ENCODE measurements at regions not wholly inside any gene's neighbourhood (a gene's known extent, or its start where the extent isn't known, plus 50 kb on each side); places are given as distances from the start of the nearest gene placed in this dataset.

DNA sequence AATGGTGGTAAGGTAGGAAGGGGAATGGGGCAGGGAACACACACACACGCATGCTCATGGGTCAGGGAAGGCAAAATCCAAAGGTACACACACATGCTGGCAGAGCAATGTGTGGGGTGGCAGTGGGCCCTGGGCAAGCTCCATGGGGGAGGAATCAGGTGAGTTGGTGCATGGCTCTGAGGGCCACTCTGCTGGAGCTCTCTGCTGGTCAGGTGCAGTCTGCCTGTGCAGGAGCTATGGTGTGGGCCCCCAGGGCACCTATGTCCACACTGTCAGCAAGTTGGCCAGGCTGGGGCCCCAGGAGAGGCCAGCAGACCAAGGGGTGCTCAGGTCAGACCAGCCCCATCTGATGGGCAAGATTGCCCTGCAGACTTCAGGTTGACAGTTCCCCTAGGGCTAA, 90.1 kb upstream of the GAP43 start:
- Histone ChIP-seq H3K36me3 (ENCODE audit: control insufficient read depth, insufficient read depth, low read length) (no peaks in the 10 kb centered on the region), H3K4me3 (replicated peaks in 1 of 4; ENCODE audit: control extremely low read depth in 1 of 4, insufficient read depth in 1 of 4, low read depth in 3 of 4, low read length in 4 of 4) (no peak overlapping the region), H3K4me2 (ENCODE audit: extremely low read depth, insufficient read depth, low read length) (no peak overlapping the region), H3K9me3 (ENCODE audit: control insufficient read depth, insufficient read depth, low read depth, low read length) (no peaks in the 10 kb centered on the region), H2AFZ (ENCODE audit: low read length) (no peak overlapping the region), H4K20me1 (ENCODE audit: control insufficient read depth, extremely low read depth, insufficient read depth, low read length) (no peaks in the 10 kb centered on the region), H3K9ac (ENCODE audit: insufficient read depth, low read length) (no peak overlapping the region), H3K27ac (ENCODE audit: insufficient read depth, low read length) (no peak overlapping the region), H3K4me1 (ENCODE audit: control insufficient read depth, extremely low read depth, insufficient read depth, low read length) (no peaks in the 10 kb centered on the region), H3K79me2 (ENCODE audit: control insufficient read depth, insufficient read depth, low read length) (no peaks in the 10 kb centered on the region), H3K27me3 (ENCODE audit: control insufficient read depth, insufficient read depth, low read length) (no peaks in the 10 kb centered on the region)
- TF ChIP-seq EZH2 (IDR thresholded peaks at IDR 0.05; ENCODE audit: low read length, missing control alignments) = no peak
- TF ChIP-seq, protein P1, sequence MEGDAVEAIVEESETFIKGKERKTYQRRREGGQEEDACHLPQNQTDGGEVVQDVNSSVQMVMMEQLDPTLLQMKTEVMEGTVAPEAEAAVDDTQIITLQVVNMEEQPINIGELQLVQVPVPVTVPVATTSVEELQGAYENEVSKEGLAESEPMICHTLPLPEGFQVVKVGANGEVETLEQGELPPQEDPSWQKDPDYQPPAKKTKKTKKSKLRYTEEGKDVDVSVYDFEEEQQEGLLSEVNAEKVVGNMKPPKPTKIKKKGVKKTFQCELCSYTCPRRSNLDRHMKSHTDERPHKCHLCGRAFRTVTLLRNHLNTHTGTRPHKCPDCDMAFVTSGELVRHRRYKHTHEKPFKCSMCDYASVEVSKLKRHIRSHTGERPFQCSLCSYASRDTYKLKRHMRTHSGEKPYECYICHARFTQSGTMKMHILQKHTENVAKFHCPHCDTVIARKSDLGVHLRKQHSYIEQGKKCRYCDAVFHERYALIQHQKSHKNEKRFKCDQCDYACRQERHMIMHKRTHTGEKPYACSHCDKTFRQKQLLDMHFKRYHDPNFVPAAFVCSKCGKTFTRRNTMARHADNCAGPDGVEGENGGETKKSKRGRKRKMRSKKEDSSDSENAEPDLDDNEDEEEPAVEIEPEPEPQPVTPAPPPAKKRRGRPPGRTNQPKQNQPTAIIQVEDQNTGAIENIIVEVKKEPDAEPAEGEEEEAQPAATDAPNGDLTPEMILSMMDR (conservative IDR thresholded peaks at IDR 0.05 in 1 of 2, IDR thresholded peaks at IDR 0.05 in 1 of 2; ENCODE audit: low read depth in 1 of 2, low read length in 2 of 2) = no peak
- DNase-seq (ENCODE audit: low read depth in 2 of 2) = no peak

DNA sequence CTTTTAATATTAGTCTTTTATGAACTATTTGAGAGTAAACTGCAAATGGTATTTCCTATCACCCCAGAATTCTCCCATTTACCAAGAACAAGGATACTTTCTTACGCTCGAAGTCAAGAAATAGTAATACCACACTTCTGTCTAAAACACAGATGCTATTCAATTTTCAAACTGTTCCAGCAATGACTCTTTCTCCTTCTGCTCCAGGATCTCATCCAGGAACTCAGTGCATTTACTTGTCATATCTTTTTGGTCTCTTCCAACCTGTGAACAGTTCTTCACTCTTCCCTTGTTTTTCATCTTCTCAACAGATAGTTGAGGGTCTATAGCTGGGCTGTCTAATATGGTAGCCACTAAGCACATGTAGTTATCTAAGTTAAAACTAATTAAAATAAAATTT, 87.1 kb upstream of the GAP43 start:
- Histone ChIP-seq H3K27me3 (ENCODE audit: control insufficient read depth, insufficient read depth, low read length) (no peaks in the 10 kb centered on the region), H3K4me2 (ENCODE audit: extremely low read depth, insufficient read depth, low read length) (no peak overlapping the region), H4K20me1 (ENCODE audit: control insufficient read depth, extremely low read depth, insufficient read depth, low read length) (no peaks in the 10 kb centered on the region), H3K9me3 (ENCODE audit: control insufficient read depth, insufficient read depth, low read depth, low read length) (no peaks in the 10 kb centered on the region), H2AFZ (ENCODE audit: low read length) (no peak overlapping the region), H3K4me3 (replicated peaks in 1 of 4; ENCODE audit: control extremely low read depth in 1 of 4, insufficient read depth in 1 of 4, low read depth in 3 of 4, low read length in 4 of 4) (no peak overlapping the region), H3K4me1 (ENCODE audit: control insufficient read depth, extremely low read depth, insufficient read depth, low read length) (no peaks in the 10 kb centered on the region), H3K79me2 (ENCODE audit: control insufficient read depth, insufficient read depth, low read length) (no peaks in the 10 kb centered on the region), H3K27ac (ENCODE audit: insufficient read depth, low read length) (no peak overlapping the region), H3K9ac (ENCODE audit: insufficient read depth, low read length) (no peak overlapping the region), H3K36me3 (ENCODE audit: control insufficient read depth, insufficient read depth, low read length) (no peaks in the 10 kb centered on the region)
- no peak for TF ChIP-seq EZH2 (IDR thresholded peaks at IDR 0.05; ENCODE audit: low read length, missing control alignments)
- TF ChIP-seq, protein P1 (conservative IDR thresholded peaks at IDR 0.05 in 1 of 2, IDR thresholded peaks at IDR 0.05 in 1 of 2; ENCODE audit: low read depth in 1 of 2, low read length in 2 of 2) = no peak
- DNase-seq (ENCODE audit: low read depth in 2 of 2) = no peak

DNA sequence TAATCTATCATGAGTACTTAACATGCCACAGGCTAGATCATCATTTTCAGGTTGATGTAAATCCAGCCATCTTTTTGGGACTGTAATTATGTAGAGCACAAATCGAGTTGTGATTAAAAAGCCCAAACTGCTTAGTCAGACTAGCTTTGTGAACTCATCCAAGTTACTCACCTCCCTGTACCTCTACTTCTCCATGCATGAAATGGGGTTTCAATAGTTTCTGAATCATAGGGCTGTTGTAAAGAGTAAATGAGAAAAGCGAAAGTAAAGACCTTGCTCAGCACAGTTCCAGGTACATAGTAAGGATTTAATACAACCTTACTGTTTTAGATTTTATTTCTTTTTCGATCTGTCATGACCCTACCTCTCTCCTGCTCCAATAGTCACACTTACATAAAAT, 85.6 kb upstream of the GAP43 start:
- Histone ChIP-seq H3K4me1 (ENCODE audit: control insufficient read depth, extremely low read depth, insufficient read depth, low read length) (no peaks in the 10 kb centered on the region), H3K36me3 (ENCODE audit: control insufficient read depth, insufficient read depth, low read length) (no peaks in the 10 kb centered on the region), H3K79me2 (ENCODE audit: control insufficient read depth, insufficient read depth, low read length) (no peaks in the 10 kb centered on the region), H3K27ac (ENCODE audit: insufficient read depth, low read length) (no peak overlapping the region), H3K9me3 (ENCODE audit: control insufficient read depth, insufficient read depth, low read depth, low read length) (no peaks in the 10 kb centered on the region), H3K4me3 (replicated peaks in 1 of 4; ENCODE audit: control extremely low read depth in 1 of 4, insufficient read depth in 1 of 4, low read depth in 3 of 4, low read length in 4 of 4) (no peak overlapping the region), H4K20me1 (ENCODE audit: control insufficient read depth, extremely low read depth, insufficient read depth, low read length) (no peaks in the 10 kb centered on the region), H3K4me2 (ENCODE audit: extremely low read depth, insufficient read depth, low read length) (no peak overlapping the region), H3K27me3 (ENCODE audit: control insufficient read depth, insufficient read depth, low read length) (no peaks in the 10 kb centered on the region), H2AFZ (ENCODE audit: low read length) (no peak overlapping the region), H3K9ac (ENCODE audit: insufficient read depth, low read length) (no peak overlapping the region)
- DNase-seq (ENCODE audit: low read depth in 2 of 2) = no peak
- no peak for TF ChIP-seq EZH2 (IDR thresholded peaks at IDR 0.05; ENCODE audit: low read length, missing control alignments)
